ENCODE measurements at regions not wholly inside any gene's neighbourhood (a gene's known extent, or its start where the extent isn't known, plus 50 kb on each side); places are given as distances from the start of the nearest gene placed in this dataset.

DNA sequence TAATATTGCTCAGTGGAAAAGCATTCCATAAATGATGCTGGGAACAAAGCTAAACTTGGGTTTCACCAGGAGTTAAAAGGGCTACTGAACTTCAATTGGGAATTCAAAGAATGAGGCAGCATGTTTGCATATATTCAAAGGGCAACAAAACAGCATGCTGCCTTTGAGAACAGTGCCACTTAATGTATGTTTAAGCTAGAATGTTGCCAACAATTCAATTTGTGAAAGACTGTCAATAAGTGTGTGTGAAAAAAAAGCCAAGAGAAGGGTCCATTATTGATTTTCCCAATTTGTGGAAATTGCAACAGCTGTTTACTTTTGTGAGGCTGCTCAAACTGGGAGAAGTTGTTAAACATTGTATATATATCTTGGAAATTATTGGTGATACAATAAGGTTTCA, 701.9 kb upstream of the ACTRT1 start:
- no peak for FAIRE-seq
- TF ChIP-seq, protein P1, sequence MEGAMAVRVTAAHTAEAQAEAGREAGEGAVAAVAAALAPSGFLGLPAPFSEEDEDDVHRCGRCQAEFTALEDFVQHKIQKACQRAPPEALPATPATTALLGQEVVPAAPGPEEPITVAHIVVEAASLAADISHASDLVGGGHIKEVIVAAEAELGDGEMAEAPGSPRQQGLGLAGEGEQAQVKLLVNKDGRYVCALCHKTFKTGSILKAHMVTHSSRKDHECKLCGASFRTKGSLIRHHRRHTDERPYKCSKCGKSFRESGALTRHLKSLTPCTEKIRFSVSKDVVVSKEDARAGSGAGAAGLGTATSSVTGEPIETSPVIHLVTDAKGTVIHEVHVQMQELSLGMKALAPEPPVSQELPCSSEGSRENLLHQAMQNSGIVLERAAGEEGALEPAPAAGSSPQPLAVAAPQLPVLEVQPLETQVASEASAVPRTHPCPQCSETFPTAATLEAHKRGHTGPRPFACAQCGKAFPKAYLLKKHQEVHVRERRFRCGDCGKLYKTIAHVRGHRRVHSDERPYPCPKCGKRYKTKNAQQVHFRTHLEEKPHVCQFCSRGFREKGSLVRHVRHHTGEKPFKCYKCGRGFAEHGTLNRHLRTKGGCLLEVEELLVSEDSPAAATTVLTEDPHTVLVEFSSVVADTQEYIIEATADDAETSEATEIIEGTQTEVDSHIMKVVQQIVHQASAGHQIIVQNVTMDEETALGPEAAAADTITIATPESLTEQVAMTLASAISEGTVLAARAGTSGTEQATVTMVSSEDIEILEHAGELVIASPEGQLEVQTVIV (IDR thresholded peaks at IDR 0.05; ENCODE audit: borderline replicate concordance, partially characterized antibody): no peak
- TF ChIP-seq EGR1 (IDR thresholded peaks at IDR 0.05; ENCODE audit: borderline replicate concordance in 1 of 2, low read depth in 2 of 2, low read length in 2 of 2) (no peak), KAT2A (conservative IDR thresholded peaks at IDR 0.05; ENCODE audit: control insufficient read depth, low read depth, low read length) (no peak), ATF7 (IDR thresholded peaks at IDR 0.05; ENCODE audit: low read depth) (no peak), MEF2B (IDR thresholded peaks at IDR 0.05; ENCODE audit: partially characterized antibody, poor library complexity, severe bottlenecking) (no peak), NR2F1 (conservative IDR thresholded peaks at IDR 0.05) (no peak), MEF2A (IDR thresholded peaks at IDR 0.05; ENCODE audit: insufficient read depth, low read depth, low read length) (no peak), BMI1 (IDR thresholded peaks at IDR 0.05; ENCODE audit: borderline replicate concordance) (no peak), EP300 (IDR thresholded peaks at IDR 0.05; ENCODE audit: borderline replicate concordance in 1 of 2, control insufficient read depth in 1 of 2, low read depth in 2 of 2, low read length in 2 of 2) (no peak), WRNIP1 (IDR thresholded peaks at IDR 0.05; ENCODE audit: borderline replicate concordance, low read depth, low read length) (no peak), FOS (IDR thresholded peaks at IDR 0.05; ENCODE audit: borderline replicate concordance, extremely low read depth, insufficient read length) (no peak)
- TF ChIP-seq, protein P2, sequence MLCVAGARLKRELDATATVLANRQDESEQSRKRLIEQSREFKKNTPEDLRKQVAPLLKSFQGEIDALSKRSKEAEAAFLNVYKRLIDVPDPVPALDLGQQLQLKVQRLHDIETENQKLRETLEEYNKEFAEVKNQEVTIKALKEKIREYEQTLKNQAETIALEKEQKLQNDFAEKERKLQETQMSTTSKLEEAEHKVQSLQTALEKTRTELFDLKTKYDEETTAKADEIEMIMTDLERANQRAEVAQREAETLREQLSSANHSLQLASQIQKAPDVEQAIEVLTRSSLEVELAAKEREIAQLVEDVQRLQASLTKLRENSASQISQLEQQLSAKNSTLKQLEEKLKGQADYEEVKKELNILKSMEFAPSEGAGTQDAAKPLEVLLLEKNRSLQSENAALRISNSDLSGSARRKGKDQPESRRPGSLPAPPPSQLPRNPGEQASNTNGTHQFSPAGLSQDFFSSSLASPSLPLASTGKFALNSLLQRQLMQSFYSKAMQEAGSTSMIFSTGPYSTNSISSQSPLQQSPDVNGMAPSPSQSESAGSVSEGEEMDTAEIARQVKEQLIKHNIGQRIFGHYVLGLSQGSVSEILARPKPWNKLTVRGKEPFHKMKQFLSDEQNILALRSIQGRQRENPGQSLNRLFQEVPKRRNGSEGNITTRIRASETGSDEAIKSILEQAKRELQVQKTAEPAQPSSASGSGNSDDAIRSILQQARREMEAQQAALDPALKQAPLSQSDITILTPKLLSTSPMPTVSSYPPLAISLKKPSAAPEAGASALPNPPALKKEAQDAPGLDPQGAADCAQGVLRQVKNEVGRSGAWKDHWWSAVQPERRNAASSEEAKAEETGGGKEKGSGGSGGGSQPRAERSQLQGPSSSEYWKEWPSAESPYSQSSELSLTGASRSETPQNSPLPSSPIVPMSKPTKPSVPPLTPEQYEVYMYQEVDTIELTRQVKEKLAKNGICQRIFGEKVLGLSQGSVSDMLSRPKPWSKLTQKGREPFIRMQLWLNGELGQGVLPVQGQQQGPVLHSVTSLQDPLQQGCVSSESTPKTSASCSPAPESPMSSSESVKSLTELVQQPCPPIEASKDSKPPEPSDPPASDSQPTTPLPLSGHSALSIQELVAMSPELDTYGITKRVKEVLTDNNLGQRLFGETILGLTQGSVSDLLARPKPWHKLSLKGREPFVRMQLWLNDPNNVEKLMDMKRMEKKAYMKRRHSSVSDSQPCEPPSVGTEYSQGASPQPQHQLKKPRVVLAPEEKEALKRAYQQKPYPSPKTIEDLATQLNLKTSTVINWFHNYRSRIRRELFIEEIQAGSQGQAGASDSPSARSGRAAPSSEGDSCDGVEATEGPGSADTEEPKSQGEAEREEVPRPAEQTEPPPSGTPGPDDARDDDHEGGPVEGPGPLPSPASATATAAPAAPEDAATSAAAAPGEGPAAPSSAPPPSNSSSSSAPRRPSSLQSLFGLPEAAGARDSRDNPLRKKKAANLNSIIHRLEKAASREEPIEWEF (IDR thresholded peaks at IDR 0.05; ENCODE audit: insufficient replicate concordance, low read depth, low read length): no peak
- TF ChIP-seq, protein P3, sequence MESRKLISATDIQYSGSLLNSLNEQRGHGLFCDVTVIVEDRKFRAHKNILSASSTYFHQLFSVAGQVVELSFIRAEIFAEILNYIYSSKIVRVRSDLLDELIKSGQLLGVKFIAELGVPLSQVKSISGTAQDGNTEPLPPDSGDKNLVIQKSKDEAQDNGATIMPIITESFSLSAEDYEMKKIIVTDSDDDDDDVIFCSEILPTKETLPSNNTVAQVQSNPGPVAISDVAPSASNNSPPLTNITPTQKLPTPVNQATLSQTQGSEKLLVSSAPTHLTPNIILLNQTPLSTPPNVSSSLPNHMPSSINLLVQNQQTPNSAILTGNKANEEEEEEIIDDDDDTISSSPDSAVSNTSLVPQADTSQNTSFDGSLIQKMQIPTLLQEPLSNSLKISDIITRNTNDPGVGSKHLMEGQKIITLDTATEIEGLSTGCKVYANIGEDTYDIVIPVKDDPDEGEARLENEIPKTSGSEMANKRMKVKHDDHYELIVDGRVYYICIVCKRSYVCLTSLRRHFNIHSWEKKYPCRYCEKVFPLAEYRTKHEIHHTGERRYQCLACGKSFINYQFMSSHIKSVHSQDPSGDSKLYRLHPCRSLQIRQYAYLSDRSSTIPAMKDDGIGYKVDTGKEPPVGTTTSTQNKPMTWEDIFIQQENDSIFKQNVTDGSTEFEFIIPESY (IDR thresholded peaks at IDR 0.05): no peak

More for the DNA sequence above, 701.9 kb upstream of the ACTRT1 start:
- SMC1A ChIA-PET (ENCODE audit: uncharacterized antibody, unreplicated experiment): no interaction called here
- ATAC-seq (no peak), DNase-seq (ENCODE audit: low read depth, low spot score) (no peak)
- in situ Hi-C loops (cut with MboI): no loop called here
- H3K4me3 ChIP-seq: no peak overlapping the region
- no TSS peak for BruUV-seq (replicated peaks)
- CTCF ChIA-PET: no interaction called here
- H3K9me3 ChIP-seq (replicated peaks; ENCODE audit: control insufficient read depth, insufficient read depth, low read length): no peaks in the 10 kb centered on the region
- RAD21 ChIA-PET (ENCODE audit: unreplicated experiment): no interaction called here
- H3K79me2 ChIP-seq (ENCODE audit: control insufficient read depth, insufficient read depth, low read length): no peaks in the 10 kb centered on the region
- POLR2A ChIA-PET: no interaction called here
- no peaks in the 10 kb centered on the region for H3K27me3 ChIP-seq (replicated peaks in 1 of 2; ENCODE audit: control insufficient read depth in 2 of 2, insufficient read depth in 2 of 2, low read length in 1 of 2)
- H3K4me2 ChIP-seq (ENCODE audit: control insufficient read depth, insufficient read depth): no peak overlapping the region
- no peaks in the 10 kb centered on the region for H3K4me1 ChIP-seq (ENCODE audit: control insufficient read depth, insufficient read depth, low read length)
- no peaks in the 10 kb centered on the region for H4K20me1 ChIP-seq (ENCODE audit: control insufficient read depth, insufficient read depth)
- no peak overlapping the region for H2AFZ ChIP-seq (ENCODE audit: control insufficient read depth, low read depth, low read length)
- H3K36me3 ChIP-seq (ENCODE audit: control insufficient read depth in 2 of 2, insufficient read depth in 2 of 2, low read length in 1 of 2): no peaks in the 10 kb centered on the region
- intact Hi-C loops (cut with micrococcal nuclease; ENCODE audit: unreplicated experiment): no loop called here
- H3K27ac ChIP-seq (ENCODE audit: control insufficient read depth, insufficient read depth): no peak overlapping the region
- H3K9ac ChIP-seq (ENCODE audit: control insufficient read depth, insufficient read depth, low read length): no peak overlapping the region
